AML-193 (cell line): ENCODE measurements at regions not wholly inside any gene's neighbourhood (a gene's known extent, or its start where the extent isn't known, plus 50 kb on each side); places are given as distances from the start of the nearest gene placed in this dataset.
"Not testable (repeated sequence)": the region's sequence is repeated elsewhere in the genome, so short reads cannot be mapped to it uniquely, and the experiment has no call there.

Experiments
- DNase-seq, 2 experiments: peaks; one replicate each; lab custom pipeline; 2025; lab: John Stamatoyannopoulos, UW

DNA sequence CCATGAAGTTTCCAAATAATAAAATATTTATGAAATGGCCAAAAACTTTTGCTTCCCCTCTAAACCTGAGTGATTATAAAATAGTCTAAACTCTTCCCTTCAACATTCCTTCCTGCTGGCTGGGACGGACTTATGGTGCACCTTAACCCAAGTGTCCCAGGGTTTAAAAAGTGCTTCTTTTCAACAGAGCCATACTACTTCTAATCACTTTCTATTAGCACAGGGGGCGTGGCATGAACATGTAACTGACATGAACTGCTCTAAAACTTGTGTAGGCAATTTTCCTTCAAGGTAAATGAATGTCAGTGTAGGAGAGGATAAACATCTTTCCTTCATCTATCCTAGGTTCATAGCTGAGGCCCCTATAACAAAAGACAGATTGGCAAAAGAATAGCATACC lies 163.6 kb upstream of the RIMS1 start:
- DNase-seq = no peak

DNA sequence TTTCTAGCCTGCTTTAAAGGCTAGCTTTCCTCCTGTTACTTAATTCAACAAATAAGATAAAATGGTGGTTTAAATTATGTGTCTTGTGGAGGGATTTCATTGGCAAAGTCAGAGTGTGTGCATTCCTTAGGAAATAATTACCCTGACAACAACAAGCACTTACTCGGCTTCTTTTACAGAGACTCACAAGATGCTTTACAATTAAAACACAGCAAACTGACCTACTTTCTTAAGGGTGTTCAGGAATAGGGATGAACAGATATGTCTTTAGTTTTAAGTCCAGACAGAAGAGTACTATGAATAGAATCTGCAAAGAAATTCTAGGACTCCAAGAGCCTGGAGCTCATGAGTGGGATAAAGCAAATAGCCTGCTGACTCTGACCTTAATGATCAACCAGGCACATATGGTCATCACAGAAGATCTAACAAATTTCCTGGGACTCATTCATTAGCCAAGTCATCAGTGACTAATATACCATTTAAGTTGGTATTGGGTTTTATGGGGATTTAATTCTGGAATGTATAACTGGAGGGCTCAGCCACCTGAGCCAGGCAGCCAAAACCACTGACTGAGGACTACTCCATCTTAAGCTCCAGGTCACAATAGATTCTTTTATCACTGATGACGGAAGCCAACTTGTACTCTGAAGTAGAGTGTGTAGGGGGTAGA lies 161.8 kb upstream of the RIMS1 start:
- DNase-seq = no peak

DNA sequence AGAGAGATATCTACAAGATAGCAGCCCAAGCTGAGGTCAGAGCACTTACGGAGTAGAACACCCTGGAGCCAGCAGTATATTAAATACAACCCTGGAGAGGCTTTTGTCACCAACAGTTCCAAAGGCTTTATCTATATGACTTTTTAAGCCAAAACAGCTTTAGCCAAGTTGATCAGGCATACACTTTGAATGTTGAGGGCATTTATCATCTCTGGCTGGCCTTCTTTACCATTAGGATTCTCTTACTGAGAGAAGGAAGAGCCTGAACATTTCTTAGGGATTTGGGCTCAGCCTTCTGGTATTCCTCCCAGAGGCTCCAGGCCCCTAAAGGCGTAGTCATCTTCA lies 161.3 kb upstream of the RIMS1 start:
- DNase-seq = no peak

DNA sequence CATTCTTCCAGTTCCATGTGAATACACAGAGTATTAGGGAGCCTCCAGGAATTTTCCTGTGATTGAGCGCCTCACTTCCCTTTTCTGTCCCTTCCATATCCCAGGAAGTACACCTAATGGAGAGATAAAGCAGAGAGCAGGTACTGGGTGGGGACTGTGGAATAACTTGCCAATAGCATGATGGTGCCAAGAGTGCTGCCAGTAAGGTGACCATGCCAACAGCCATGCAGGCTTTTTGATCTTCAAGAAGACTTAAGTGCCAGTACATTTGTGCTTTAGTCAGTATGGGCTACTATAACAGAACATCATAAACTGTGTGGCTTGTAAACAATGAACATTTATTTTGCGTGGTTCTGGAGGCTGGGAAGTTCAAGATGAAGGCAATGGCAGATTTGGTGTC lies 160.2 kb upstream of the RIMS1 start:
- DNase-seq = no peak

DNA sequence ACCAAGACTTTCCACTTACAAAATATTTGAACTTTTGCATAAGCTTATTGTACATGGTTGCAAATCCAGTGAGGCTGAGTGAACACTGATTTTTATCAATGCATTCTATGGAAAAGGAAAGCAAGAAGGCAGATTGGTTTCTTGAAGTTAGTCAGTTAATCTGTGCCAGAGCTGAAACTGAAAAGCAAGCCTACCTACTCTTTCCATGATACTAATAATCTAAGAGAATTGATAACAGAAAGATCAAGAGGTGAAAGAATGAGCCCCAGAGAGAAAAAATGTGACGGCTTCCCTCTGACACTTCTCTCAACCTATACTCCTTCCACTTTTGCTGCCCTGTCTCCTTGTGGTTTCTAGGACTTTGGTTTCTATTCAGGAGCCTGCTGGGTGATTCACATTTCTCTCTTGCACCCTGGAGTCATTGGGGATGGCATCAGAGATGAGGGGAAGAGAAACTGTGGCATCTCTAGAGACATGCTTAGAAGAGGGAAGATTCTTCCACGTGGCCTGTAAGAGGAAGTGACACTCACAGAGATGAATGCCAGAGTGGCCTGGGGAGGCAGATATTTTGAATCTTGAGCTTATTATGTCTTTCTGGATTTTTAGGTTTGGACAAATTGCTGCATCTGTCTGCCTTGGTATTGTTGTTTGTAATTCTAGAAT lies 158.6 kb upstream of the RIMS1 start:
- no peak for DNase-seq

DNA sequence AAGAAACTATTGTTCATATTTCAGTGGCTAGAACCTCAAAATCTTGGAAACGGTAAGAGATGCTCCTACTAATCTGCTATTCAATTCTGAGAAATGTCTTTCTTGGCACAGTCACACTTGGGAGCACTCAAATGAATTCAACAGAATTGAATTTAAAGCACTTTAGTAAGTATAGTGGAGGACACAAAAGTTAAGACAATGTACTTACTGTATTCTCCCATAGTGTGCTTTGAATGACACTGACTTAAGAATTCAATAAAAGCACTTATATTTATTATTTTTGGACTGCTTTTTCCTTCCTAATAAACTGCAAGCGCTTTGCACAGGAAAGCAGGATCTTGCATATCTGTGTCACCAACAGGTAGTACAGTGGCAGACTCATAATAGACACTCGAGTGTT lies 156.1 kb upstream of the RIMS1 start:
- no peak for DNase-seq

DNA sequence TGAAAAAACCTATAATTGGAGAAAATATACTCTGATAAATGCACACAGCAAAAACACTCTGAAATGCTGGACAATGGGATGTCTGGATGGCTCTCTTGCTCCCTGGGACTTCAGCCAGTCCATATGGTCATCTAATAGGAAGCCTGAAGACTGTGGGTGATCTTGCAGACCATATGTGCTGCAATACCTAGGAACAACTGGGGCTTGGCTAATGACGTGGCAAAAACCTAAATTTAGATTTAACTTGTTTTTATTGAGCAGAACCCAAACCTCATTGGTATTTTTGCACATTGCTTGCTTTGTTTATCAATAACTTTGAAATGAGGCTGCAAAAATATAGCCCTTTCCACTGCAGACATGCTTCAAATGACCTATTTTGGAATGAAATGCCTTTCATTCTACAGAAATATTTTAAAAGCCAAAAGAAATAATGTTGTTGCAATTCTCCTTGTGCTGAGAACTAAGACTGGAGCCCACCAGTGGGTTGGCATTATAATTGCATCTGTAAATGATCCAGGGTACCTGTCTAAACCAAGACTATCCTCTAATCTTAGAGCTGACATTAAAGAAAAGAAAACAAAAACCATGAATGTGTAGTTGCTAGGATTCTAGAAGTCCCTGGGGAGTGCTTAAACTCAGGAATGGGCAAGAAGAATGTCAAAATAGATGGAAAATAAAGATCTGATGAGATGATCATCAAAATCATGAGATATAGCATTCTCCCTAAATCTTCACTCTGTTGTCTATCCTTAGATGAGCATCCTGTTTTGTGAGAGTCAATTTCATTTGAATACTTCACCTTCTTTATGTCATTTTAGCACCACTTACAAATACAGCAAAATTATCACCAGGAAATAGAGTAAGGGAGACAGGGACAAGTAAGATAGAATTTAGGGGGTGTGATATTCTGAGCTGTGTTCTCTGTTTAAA lies 152.1 kb upstream of the RIMS1 start:
- DNase-seq = no peak

DNA sequence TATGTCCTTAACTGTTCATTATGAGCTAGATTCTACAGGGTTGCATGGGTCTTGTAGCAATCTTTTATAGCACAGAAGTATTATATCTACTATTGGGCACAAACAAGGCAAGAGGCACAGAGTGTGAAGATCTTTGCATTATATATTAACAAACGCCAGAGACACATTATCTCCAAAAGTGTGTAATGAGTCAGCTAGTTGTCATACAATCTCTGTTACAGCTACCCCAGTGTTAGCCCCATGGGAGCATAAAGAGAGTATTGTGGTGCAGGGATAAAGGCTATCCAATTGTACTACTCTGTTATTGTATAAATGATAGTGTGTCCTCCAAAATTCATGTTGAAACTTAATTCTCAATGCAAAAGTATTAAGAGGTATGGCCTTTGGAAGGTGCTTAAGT lies 148.4 kb upstream of the RIMS1 start:
- no peak for DNase-seq

DNA sequence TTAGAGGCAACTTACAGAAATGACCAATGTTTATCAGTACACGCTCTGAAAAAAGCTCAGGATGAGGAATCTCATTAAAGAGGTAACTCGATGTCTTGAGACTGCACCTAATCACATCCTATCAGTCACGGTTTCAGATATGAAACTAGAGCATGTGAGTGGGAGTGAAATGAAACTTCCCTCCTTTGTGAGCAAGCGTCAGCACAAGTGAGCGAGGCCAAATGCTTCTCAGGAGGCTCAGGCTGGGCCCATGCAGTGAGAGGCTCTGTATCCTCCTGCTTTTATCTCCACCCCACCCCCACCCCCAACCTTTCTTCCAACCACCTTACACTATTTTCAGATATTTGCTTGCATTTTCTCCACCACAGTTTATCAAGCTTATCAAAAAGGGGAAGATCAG lies 140.8 kb upstream of the RIMS1 start:
- no peak for DNase-seq

DNA sequence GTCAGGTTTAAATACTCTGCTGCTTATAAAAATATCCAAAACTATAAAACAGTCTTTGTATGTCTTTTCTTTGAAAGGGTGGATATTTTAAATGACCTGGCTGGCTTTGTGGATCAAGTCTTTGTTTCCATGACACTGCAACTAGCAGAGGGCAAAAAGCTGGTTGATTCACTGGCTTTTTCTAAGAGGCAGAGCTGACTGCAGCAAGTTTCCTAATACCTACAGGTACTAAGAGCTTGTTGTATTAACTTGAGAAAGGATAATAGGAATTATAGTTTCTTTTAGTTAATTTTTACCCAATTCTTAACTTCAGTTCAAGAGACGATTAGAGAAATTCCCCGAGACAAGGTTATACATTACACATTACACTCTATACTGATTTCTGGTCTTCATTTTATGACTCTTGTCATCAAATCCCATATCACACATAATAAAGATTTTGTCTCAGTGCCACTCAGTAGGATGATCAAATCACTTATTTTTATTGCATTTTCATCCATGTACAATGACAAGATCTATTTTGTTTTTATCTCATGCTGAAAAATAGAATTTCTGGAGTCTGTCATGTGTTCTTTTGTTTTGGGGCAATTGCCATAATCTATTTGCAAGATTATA lies 120.1 kb upstream of the RIMS1 start:
- DNase-seq = no peak

DNA sequence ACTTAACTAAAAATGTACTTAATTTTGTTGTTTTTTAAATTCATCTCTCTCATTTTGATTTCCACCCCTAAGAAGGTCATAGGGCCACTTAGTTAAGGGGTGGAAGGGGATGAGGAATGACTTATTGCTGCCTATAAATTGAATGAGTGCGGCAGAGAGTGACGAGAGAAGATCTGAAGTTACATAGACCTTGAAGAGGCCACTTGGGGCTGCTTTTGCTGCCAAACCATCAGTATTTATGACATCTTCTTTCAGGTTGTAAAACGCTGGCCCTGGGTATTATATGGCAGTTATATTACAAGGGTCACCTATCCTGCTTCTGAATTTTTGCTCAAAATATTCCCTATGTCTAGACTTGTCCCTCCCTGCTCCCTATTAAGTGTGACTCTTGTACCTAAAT lies 119.6 kb upstream of the RIMS1 start:
- no peak for DNase-seq

DNA sequence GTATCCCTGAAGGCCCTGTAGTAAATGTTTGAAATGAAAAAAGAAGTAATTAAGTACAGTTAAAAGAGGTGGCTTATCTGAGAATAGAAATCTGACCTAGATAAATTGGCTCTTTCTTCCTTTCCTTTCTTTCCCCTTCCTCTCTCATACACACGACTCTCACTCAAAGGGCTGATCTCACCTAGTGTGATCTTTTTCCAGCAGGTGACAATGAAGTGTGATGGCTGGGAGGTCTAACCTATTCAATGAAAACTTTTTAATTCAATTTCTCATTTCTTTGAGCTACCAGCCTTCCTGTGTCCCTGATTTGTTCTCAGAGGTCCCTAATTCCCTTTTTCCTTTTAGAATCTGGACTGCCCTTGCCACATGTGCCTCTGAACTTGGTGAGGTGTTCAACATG lies 118.0 kb upstream of the RIMS1 start:
- no peak for DNase-seq

DNA sequence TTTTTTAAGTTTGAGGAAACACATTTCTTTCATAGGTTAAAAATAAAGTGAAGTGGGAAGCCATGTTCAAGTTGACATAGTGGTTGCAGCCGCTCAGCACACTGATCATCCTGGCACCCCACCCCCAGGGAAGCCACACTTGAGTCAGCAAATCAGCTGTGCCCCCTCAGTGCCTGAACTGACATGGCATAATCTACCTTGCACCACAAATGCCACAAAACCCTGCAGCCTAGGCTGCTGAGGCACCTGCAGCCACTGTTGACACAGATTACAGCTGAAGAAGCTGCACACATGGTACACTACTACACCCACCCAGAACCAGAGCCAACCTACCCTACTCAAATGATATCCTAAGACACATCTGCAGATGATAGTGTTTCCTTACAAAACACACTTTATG lies 77.5 kb upstream of the RIMS1 start:
- DNase-seq = no peak

DNA sequence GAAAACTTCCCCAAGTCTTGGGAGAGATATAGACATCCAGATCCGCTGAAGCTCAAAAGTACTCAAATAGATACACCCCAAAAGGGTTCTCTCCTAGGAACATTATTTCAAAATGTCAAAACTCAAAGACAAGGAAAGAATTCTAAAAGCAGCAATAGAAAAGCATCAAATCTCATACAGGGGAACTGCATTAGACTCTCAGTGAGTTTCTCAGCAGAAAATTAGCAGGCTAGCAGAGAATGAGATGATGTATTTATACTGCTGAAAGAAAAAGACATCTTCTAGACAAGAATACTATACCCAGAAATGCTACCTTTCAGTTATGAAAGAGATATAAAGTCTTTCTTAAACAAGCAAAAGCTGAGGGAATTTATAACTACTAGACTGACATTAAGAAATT lies 75.5 kb upstream of the RIMS1 start:
- DNase-seq = no peak

DNA sequence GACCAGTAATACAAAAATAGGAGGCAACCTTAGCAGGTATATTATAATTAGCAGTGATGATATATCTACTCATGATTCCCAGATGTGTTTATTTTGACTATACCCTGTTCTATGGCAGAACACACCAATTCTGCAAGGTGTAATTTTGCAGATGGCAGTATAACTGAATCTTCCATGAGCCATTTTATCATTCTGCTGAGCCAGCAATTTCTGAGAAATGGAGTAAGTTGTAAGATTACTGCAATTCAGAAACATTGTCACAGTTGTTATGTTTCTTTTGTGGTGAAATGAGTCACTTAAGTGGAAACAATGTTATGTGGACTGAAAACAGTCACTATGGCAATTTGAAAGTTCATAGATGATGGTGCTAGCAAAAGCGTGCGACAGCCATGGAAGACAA lies 63.7 kb upstream of the RIMS1 start:
- DNase-seq = no peak

DNA sequence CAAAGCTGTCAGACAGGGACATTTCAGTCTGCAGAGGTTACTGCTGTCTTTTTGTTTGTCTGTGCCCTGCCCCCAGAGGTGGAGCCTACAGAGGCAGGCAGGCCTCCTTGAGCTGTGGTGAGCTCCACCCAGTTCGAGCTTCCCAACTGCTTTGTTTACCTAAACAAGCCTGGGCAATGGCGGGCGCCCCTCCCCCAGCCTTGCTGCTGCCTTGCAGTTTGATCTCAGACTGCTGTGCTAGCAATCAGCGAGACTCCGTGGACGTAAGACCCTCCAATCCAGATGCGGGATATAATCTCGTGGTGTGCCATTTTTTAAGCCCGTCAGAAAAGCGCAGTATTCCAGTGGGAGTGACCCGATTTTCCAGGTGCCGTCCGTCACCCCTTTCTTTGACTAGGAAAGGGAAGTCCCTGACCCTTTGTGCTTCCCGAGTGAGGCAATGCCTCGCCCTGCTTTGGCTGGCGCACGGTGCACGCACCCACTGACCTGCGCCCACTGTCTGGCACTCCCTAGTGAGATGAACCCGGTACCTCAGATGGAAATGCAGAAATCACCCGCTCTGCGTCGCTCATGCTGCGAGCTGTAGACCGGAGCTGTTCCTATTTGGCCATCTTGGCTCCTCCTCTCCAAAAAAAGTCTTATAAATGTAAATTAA lies 54.1 kb upstream of the RIMS1 start:
- not testable (repeated sequence) for DNase-seq
